HepG2 (cell line): ENCODE measurements at regions not wholly inside any gene's neighbourhood (a gene's known extent, or its start where the extent isn't known, plus 50 kb on each side); places are given as distances from the start of the nearest gene placed in this dataset.

ENCODE experiments used
- ATAC-seq: fragments of 200-7000 bp; cut with Tn5 transposase; 3 replicates; pipeline ENCODE4 v1.9.1; 2020; ENCODE audit warnings: mild to moderate bottlenecking, moderate library complexity
- BruUV-seq: library from RNA; stranded (reverse); fragments of 400-500 nt; replicated peaks from 2 replicates; lab custom pipeline; 2021; lab: Mats Ljungman, UMichigan
- CTCF ChIA-PET: fragments of 300-600 bp; formaldehyde crosslinking; extraction: SDS; loops from one replicate; lab custom pipeline; 2021; ENCODE audit warnings: low total read pairs, inconsistent platforms, low intra/inter-chr PET ratio; lab: Yijun Ruan, JAX
- POLR2A ChIA-PET: fragments of 350-600 bp; sonication (Branson Sonifier 250); formaldehyde crosslinking; loops from one replicate; lab custom pipeline; 2020; ENCODE audit warnings: antibody characterized with exemption, inconsistent platforms; lab: Yijun Ruan, JAX
- DNase-seq: peaks from one replicate; pipeline ENCODE4 v3.0.0-alpha.2; 2015; ENCODE audit warnings: low spot score
- FAIRE-seq: peaks from 3 replicates; lab custom pipeline; 2011; peaks lifted over from hg19 to GRCh38; lab: Jason Lieb, UNC
- H2AFZ ChIP-seq: one replicate; pipeline ENCODE4 v1.6.1; 2011; ENCODE audit warnings: low read length, inconsistent platforms
- H3K27ac ChIP-seq: fragments of 300-600 bp; 3 replicates; pipeline ENCODE4 v1.8.0; 2011; ENCODE audit warnings: mixed run types, mild to moderate bottlenecking, mixed read lengths, low read length, inconsistent platforms; ENCODE audit not compliant: insufficient read depth; ENCODE audit errors: extremely low read length
- H3K27me3 ChIP-seq, 2 experiments: fragments of 200-600 bp in 1 of 2; 2 replicates in 1 of 2; 3 replicates in 1 of 2; pipeline versions ENCODE4 v1.6.0 to v1.8.0; 2011; ENCODE audit warnings: low read length in 2 of 2, mild to moderate bottlenecking in 2 of 2, moderate library complexity in 2 of 2, inconsistent platforms in 1 of 2; ENCODE audit not compliant: insufficient read depth in 2 of 2, control insufficient read depth in 1 of 2
- H3K36me3 ChIP-seq, 2 experiments: fragments of 200-600 bp in 1 of 2; replicated peaks in 1 of 2; 2 replicates in 1 of 2; 3 replicates in 1 of 2; pipeline versions ENCODE4 v1.5.1 to v1.8.0; 2011; ENCODE audit warnings: low read length in 2 of 2, inconsistent platforms in 1 of 2; ENCODE audit not compliant: insufficient read depth in 2 of 2, control insufficient read depth in 1 of 2
- H3K4me1 ChIP-seq: 2 replicates; pipeline ENCODE4 v1.5.1; 2012; ENCODE audit warnings: low read length, inconsistent platforms; ENCODE audit not compliant: insufficient read depth
- H3K4me2 ChIP-seq: 2 replicates; pipeline ENCODE4 v1.6.0; 2011; ENCODE audit warnings: low read depth, low read length, inconsistent platforms
- H3K4me3 ChIP-seq, 3 experiments: fragments of 200-600 bp in 1 of 3; sonication (generic), shearing (Covaris generic) in 1 of 3; replicated peaks in 1 of 3; 2 replicates each; pipeline ENCODE4 v1.5.1; 2011 to 2016; ENCODE audit warnings: low read length in 3 of 3, inconsistent platforms in 2 of 3, low read depth in 2 of 3, mild to moderate bottlenecking in 2 of 3, control low read depth in 1 of 3, mixed read lengths in 1 of 3; ENCODE audit not compliant: insufficient read depth in 1 of 3
- H3K79me2 ChIP-seq: one replicate; pipeline ENCODE4 v1.6.1; 2011; ENCODE audit warnings: low read length, inconsistent platforms; ENCODE audit not compliant: insufficient read depth
- H3K9ac ChIP-seq: 2 replicates; pipeline ENCODE4 v1.6.0; 2011; ENCODE audit warnings: mild to moderate bottlenecking, low read depth, low read length, inconsistent platforms; ENCODE audit not compliant: insufficient read depth
- H3K9me3 ChIP-seq: 2 replicates; pipeline ENCODE4 v1.5.1; 2012; ENCODE audit warnings: mild to moderate bottlenecking, low read length
- H4K20me1 ChIP-seq: 2 replicates; pipeline ENCODE4 v1.6.0; 2011; ENCODE audit warnings: inconsistent platforms, mild to moderate bottlenecking, low read length, moderate library complexity; ENCODE audit not compliant: insufficient read depth
- AGO2 ChIP-seq: fragments of 200-400 bp; formaldehyde crosslinking; optimal IDR thresholded peaks from 2 replicates; pipeline ENCODE3; 2017; ENCODE audit warnings: mild to moderate bottlenecking, low read depth, low read length, moderate library complexity
- HNRNPUL1 ChIP-seq: fragments of 200-400 bp; formaldehyde crosslinking; IDR thresholded peaks from 2 replicates; pipeline ENCODE4 v1.6.1; 2017; ENCODE audit warnings: low read depth, mild to moderate bottlenecking, low read length, moderate library complexity
- MTA1 ChIP-seq: sonication (generic); formaldehyde crosslinking; IDR thresholded peaks from 2 replicates; pipeline ENCODE4 v1.4.0; 2020; ENCODE audit warnings: missing genetic modification reagents, mild to moderate bottlenecking, borderline replicate concordance
- NCOA5 ChIP-seq: sonication (generic); formaldehyde crosslinking; IDR thresholded peaks from 2 replicates; pipeline ENCODE4 v1.4.0; 2020; ENCODE audit warnings: missing genetic modification reagents
- RBAK ChIP-seq: sonication (generic); formaldehyde crosslinking; IDR thresholded peaks from 2 replicates; pipeline ENCODE4 v1.5.1; 2020; ENCODE audit warnings: mild to moderate bottlenecking, missing genetic modification reagents
- SP1 ChIP-seq, 2 experiments: fragments of 450-650 bp in 1 of 2; sonication (generic) in 1 of 2; formaldehyde crosslinking in 1 of 2; IDR thresholded peaks; 2 replicates each; pipeline versions ENCODE4 v1.4.0 to v1.6.1; 2016 to 2020; ENCODE audit warnings: missing genetic modification reagents in 1 of 2
- WIZ ChIP-seq: sonication (generic); formaldehyde crosslinking; IDR thresholded peaks from 2 replicates; pipeline ENCODE4 v1.5.1; 2020; ENCODE audit warnings: mild to moderate bottlenecking, missing genetic modification reagents
- WGBS: methylation state at CpG from one replicate; pipeline ENCODE4 v1.1.6; 2017; ENCODE audit warnings: low lambda C conversion rate; 5-methylcytosine and 5-hydroxymethylcytosine counted together
- in situ Hi-C: cut with HindIII; loops from 2 replicates; pipeline ENCODE4 v1.10.0; 2017; ENCODE audit warnings: low pct_unique_long_range_greater_than_20kb; ENCODE audit not compliant: extremely low pct_ligation_motif_present
- intact Hi-C: fragments of 100-400 bp; cut with micrococcal nuclease; formaldehyde crosslinking; loops from one replicate; pipeline ENCODE4 v1.10.0; 2022; ENCODE audit not compliant: unreplicated experiment
- TF ChIP-seq, protein P1 (sequence below): sonication (generic); formaldehyde crosslinking; IDR thresholded peaks from one replicate; pipeline ENCODE4 v1.5.1; 2020; ENCODE audit warnings: mild to moderate bottlenecking, missing genetic modification reagents; ENCODE audit errors: not compliant biosample characterization

DNA sequence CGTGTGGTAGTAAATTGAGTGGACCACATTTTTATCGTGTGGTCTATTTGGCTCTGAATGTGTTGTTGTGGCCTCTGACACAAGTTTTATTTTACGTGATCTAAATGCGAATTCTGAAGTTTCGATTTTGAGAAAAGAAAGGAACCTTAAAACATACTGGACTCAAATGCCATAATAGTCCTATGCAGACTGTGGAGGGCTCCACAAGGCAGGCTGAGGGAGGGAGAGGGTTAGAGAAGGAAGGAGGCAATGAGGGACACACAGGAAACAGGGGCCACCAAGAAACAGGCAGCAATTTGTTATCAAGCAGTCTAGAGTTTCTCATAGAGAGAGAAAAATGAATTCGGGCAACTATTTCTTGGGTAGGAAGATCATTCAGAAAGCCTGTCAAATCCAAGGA, 110.4 kb upstream of the SEMA6A start:
- no peak overlapping the region for H3K9ac ChIP-seq
- no peak overlapping the region for H3K27ac ChIP-seq
- H3K9me3 ChIP-seq, result no peaks in the 10 kb centered on the region
- peaks cover 0 to 17% of the 10 kb centered on the region in 2 experiments; a peak in 3 of 5 replicates for H3K27me3 ChIP-seq
- WGBS, result 61% methylated on average over 6 of the region's 6 CpGs
- in situ Hi-C loops (no loop called here), intact Hi-C loops (no loop called here)
- H3K4me3 ChIP-seq, result no peak overlapping the region
- TF ChIP-seq HNRNPUL1 (no peak), WIZ (CRISPR knock-in tag) (no peak), NCOA5 (CRISPR knock-in tag) (no peak), MTA1 (CRISPR knock-in tag) (no peak), RBAK (CRISPR knock-in tag) (no peak), SP1 (IDR thresholded peaks at IDR 0.05) (no peak), SP1 (CRISPR knock-in tag; IDR thresholded peaks at IDR 0.05) (no peak), AGO2 (no peak)
- TF ChIP-seq, protein P1, sequence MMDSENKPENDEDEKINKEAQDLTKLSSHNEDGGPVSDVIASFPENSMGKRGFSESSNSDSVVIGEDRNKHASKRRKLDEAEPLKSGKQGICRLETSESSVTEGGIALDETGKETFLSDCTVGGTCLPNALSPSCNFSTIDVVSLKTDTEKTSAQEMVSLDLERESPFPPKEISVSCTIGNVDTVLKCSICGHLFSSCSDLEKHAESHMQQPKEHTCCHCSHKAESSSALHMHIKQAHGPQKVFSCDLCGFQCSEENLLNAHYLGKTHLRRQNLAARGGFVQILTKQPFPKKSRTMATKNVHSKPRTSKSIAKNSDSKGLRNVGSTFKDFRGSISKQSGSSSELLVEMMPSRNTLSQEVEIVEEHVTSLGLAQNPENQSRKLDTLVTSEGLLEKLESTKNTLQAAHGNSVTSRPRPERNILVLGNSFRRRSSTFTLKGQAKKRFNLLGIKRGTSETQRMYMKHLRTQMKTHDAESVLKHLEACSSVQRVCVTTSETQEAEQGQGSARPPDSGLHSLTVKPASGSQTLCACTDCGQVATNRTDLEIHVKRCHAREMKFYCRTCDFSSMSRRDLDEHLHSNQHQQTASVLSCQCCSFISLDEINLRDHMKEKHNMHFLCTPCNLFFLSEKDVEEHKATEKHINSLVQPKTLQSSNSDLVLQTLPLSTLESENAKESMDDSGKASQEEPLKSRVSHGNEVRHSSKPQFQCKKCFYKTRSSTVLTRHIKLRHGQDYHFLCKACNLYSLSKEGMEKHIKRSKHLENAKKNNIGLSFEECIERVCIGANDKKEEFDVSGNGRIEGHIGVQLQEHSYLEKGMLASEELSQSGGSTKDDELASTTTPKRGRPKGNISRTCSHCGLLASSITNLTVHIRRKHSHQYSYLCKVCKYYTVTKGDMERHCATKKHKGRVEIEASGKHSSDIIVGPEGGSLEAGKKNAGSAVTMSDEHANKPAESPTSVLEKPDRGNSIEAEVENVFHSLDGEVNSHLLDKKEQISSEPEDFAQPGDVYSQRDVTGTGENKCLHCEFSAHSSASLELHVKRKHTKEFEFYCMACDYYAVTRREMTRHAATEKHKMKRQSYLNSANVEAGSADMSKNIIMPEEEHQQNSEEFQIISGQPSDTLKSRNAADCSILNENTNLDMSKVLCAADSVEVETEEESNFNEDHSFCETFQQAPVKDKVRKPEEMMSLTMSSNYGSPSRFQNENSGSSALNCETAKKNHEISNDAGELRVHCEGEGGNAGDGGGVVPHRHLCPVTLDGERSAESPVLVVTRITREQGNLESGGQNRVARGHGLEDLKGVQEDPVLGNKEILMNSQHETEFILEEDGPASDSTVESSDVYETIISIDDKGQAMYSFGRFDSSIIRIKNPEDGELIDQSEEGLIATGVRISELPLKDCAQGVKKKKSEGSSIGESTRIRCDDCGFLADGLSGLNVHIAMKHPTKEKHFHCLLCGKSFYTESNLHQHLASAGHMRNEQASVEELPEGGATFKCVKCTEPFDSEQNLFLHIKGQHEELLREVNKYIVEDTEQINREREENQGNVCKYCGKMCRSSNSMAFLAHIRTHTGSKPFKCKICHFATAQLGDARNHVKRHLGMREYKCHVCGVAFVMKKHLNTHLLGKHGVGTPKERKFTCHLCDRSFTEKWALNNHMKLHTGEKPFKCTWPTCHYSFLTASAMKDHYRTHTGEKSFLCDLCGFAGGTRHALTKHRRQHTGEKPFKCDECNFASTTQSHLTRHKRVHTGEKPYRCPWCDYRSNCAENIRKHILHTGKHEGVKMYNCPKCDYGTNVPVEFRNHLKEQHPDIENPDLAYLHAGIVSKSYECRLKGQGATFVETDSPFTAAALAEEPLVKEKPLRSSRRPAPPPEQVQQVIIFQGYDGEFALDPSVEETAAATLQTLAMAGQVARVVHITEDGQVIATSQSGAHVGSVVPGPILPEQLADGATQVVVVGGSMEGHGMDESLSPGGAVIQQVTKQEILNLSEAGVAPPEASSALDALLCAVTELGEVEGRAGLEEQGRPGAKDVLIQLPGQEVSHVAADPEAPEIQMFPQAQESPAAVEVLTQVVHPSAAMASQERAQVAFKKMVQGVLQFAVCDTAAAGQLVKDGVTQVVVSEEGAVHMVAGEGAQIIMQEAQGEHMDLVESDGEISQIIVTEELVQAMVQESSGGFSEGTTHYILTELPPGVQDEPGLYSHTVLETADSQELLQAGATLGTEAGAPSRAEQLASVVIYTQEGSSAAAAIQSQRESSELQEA (CRISPR knock-in tag), result no peak
- H3K4me1 ChIP-seq, result peaks cover 18% of the 10 kb centered on the region
- ChIA-PET CTCF (no interaction called here), POLR2A (no interaction called here)
- no peaks in the 10 kb centered on the region for H3K36me3 ChIP-seq
- DNase-seq (no peak), FAIRE-seq (no peak), ATAC-seq (no peak)
- no peak overlapping the region for H3K4me2 ChIP-seq
- no peaks in the 10 kb centered on the region for H3K79me2 ChIP-seq
- no peaks in the 10 kb centered on the region for H4K20me1 ChIP-seq
- no TSS peak for BruUV-seq
- no peak overlapping the region for H2AFZ ChIP-seq
